ENCODE measurements at regions not wholly inside any gene's neighbourhood (a gene's known extent, or its start where the extent isn't known, plus 50 kb on each side); places are given as distances from the start of the nearest gene placed in this dataset.

GRCh38 chr3:71972031-71972430 lies 187.1 kb upstream of the PROK2 start:
- DNase-seq (no peak), ATAC-seq (ENCODE audit: low read depth) (no peak)
- POLR2A ChIA-PET, result no interaction called here
- H3K36me3 Mint-ChIP-seq (ENCODE audit: low read depth), result no peaks in the 10 kb centered on the region
- no peak overlapping the region for H3K27ac Mint-ChIP-seq
- no peaks in the 10 kb centered on the region for H3K9me3 Mint-ChIP-seq
- intact Hi-C loops (cut with micrococcal nuclease), result no loop called here
- no peak overlapping the region for H3K4me3 Mint-ChIP-seq
- TF ChIP-seq CTCF (IDR thresholded peaks at IDR 0.05), result no peak
- peaks cover 3% of the 10 kb centered on the region for H3K27me3 Mint-ChIP-seq
- CTCF ChIA-PET, result no interaction called here
- peaks cover 7% of the 10 kb centered on the region for H3K4me1 Mint-ChIP-seq

- Mint-ChIP-seq H3K4me1 (peaks cover 4% of the 10 kb centered on the region), H3K27ac (no peak overlapping the region), H3K9me3 (no peaks in the 10 kb centered on the region), H3K4me3 (no peak overlapping the region), H3K36me3 (ENCODE audit: low read depth) (no peaks in the 10 kb centered on the region), H3K27me3 (peaks cover 18% of the 10 kb centered on the region)
- CTCF ChIA-PET, result no interaction called here
- POLR2A ChIA-PET, result no interaction called here
- intact Hi-C loops (cut with micrococcal nuclease), result no loop called here
- ATAC-seq (ENCODE audit: low read depth), result no peak
- no peak for TF ChIP-seq CTCF (IDR thresholded peaks at IDR 0.05)
- DNase-seq, result no peak
Observed at GRCh38 chr3:71968544-71968943, 183.6 kb upstream of the PROK2 start.

GRCh38 chr3:71966185-71966584 lies 181.2 kb upstream of the PROK2 start:
- ChIA-PET CTCF (no interaction called here), POLR2A (no interaction called here)
- Mint-ChIP-seq H3K4me3 (no peak overlapping the region), H3K4me1 (no peaks in the 10 kb centered on the region), H3K9me3 (no peaks in the 10 kb centered on the region), H3K27me3 (peaks cover 23% of the 10 kb centered on the region), H3K36me3 (ENCODE audit: low read depth) (no peaks in the 10 kb centered on the region), H3K27ac (no peak overlapping the region)
- no peak for DNase-seq
- intact Hi-C loops (cut with micrococcal nuclease), result no loop called here
- no peak for ATAC-seq (ENCODE audit: low read depth)
- TF ChIP-seq CTCF (IDR thresholded peaks at IDR 0.05), result no peak

- no peaks in the 10 kb centered on the region for H3K36me3 Mint-ChIP-seq (ENCODE audit: low read depth)
- H3K4me3 Mint-ChIP-seq, result no peak overlapping the region
- CTCF ChIA-PET, result no interaction called here
- H3K9me3 Mint-ChIP-seq, result no peaks in the 10 kb centered on the region
- POLR2A ChIA-PET, result no interaction called here
- H3K4me1 Mint-ChIP-seq, result no peaks in the 10 kb centered on the region
- ATAC-seq (ENCODE audit: low read depth) (no peak), DNase-seq (no peak)
- H3K27ac Mint-ChIP-seq, result no peak overlapping the region
- intact Hi-C loops (cut with micrococcal nuclease), result no loop called here
- H3K27me3 Mint-ChIP-seq, result peaks cover 23% of the 10 kb centered on the region
- no peak for TF ChIP-seq CTCF (IDR thresholded peaks at IDR 0.05)
Observed at GRCh38 chr3:71964170-71964569, 179.2 kb upstream of the PROK2 start.

GRCh38 chr3:71962561-71963240 lies 177.8 kb upstream of the PROK2 start:
- Mint-ChIP-seq H3K4me1 (no peaks in the 10 kb centered on the region), H3K4me3 (no peak overlapping the region), H3K27me3 (peaks cover 23% of the 10 kb centered on the region), H3K36me3 (ENCODE audit: low read depth) (no peaks in the 10 kb centered on the region), H3K27ac (no peak overlapping the region), H3K9me3 (no peaks in the 10 kb centered on the region)
- POLR2A ChIA-PET, result no interaction called here
- DNase-seq (no peak), ATAC-seq (ENCODE audit: low read depth) (no peak)
- intact Hi-C loops (cut with micrococcal nuclease), result no loop called here
- no peak for TF ChIP-seq CTCF (IDR thresholded peaks at IDR 0.05)
- CTCF ChIA-PET, result no interaction called here
